Transverse colon (tissue), 4 donors: ENCODE measurements at regions not wholly inside any gene's neighbourhood (a gene's known extent, or its start where the extent isn't known, plus 50 kb on each side); places are given as distances from the start of the nearest gene placed in this dataset.
"Not testable (repeated sequence)": the region's sequence is repeated elsewhere in the genome, so short reads cannot be mapped to it uniquely, and the experiment has no call there.

Experiments used
- DNase-seq: peaks from one replicate; pipeline ENCODE4 v3.0.0-alpha.2; 2019
- H3K27ac ChIP-seq, 4 donors: fragments of 200-600 bp; sonication (generic); 2 replicates each; pipeline ENCODE4 v1.5.1; 2016 to 2018; ENCODE audit warnings: inconsistent platforms in 4 of 4
- H3K27me3 ChIP-seq: fragments of 200-600 bp; sonication (generic); 2 replicates; pipeline ENCODE4 v1.5.1; 2017; ENCODE audit warnings: inconsistent platforms
- H3K36me3 ChIP-seq, 4 donors: fragments of 200-600 bp; sonication (generic); 2 replicates each; pipeline ENCODE4 v1.5.1; 2017 to 2019; ENCODE audit warnings: inconsistent platforms in 4 of 4
- H3K4me1 ChIP-seq, 4 donors: fragments of 200-600 bp; sonication (generic); 2 replicates each; pipeline ENCODE4 v1.5.1; 2017 to 2020; ENCODE audit warnings: inconsistent platforms in 4 of 4
- H3K4me3 ChIP-seq, 4 donors: fragments of 200-600 bp; sonication (generic); 1 replicate in 1 of 4; 2 replicates in 3 of 4; pipeline versions ENCODE4 v1.5.1 to v1.6.1; 2017 to 2019; ENCODE audit warnings: inconsistent platforms in 4 of 4
- H3K9me3 ChIP-seq, 2 donors: fragments of 200-600 bp; sonication (generic); 2 replicates each; pipeline ENCODE4 v1.5.1; 2017 to 2019; ENCODE audit warnings: inconsistent platforms in 2 of 2
- CTCF ChIP-seq, 5 experiments: fragments of 200-600 bp in 3 of 5; fragments of 450-650 bp in 2 of 5; sonication (generic) in 3 of 5; IDR thresholded peaks; 1 replicate in 2 of 5; 2 replicates in 3 of 5; pipeline ENCODE4 v1.5.1; 2016 to 2017; ENCODE audit warnings: antibody characterized with exemption in 5 of 5, inconsistent platforms in 3 of 5, mild to moderate bottlenecking in 2 of 5, moderate library complexity in 1 of 5
- EP300 ChIP-seq: sonication (generic); formaldehyde crosslinking; IDR thresholded peaks from one replicate; pipeline ENCODE4 v1.6.1; 2017; ENCODE audit warnings: antibody characterized with exemption, low read depth
- POLR2A ChIP-seq: fragments of 450-650 bp; IDR thresholded peaks from one replicate; pipeline ENCODE4 v1.6.1; 2016; ENCODE audit warnings: antibody characterized with exemption, mild to moderate bottlenecking, moderate library complexity
- POLR2AphosphoS5 ChIP-seq, 3 donors: sonication (generic); formaldehyde crosslinking; IDR thresholded peaks; one replicate each; pipeline ENCODE4 v1.6.1; 2016; ENCODE audit warnings: antibody characterized with exemption in 3 of 3
- WGBS, 2 donors: methylation state at CpG; one replicate each; pipeline ENCODE4 v1.1.5; 2018; ENCODE audit warnings: low coverage in 1 of 2; 5-methylcytosine and 5-hydroxymethylcytosine counted together
- in situ Hi-C, 4 donors: fragments of 200-750 bp; cut with MboI; loops; one replicate each; pipeline versions ENCODE4 v1.15.0 to v1.15.1; 2017; ENCODE audit warnings: low sequenced_read_pairs in 3 of 4, low pct_ligation_motif_present in 1 of 4, low pct_unique_long_range_greater_than_20kb in 1 of 4
- intact Hi-C: fragments of 100-400 bp; cut with DNase I; formaldehyde crosslinking; loops from one replicate; pipeline ENCODE4 v1.15.1; 2023; ENCODE audit warnings: low total_unique reads

GRCh38 chr21:7951854-7952519 is 2569.4 kb upstream of the TPTE start:
- Histone ChIP-seq H3K27me3 (no peaks in the 10 kb centered on the region), H3K36me3 (no peaks in the 10 kb centered on the region), H3K4me1 (no peaks in the 10 kb centered on the region), H3K4me3 (no peak overlapping the region), H3K27ac (no peak overlapping the region), H3K9me3 (peaks cover 46 to 78% of the 10 kb centered on the region in 2 donors)
- no peak for DNase-seq
- in situ Hi-C loops, result no loop called here
- intact Hi-C loops, result no loop called here
- TF ChIP-seq POLR2AphosphoS5 (IDR thresholded peaks at IDR 0.05) (no peak), EP300 (no peak), CTCF (IDR thresholded peaks at IDR 0.05) (no peak)
- 69 to 73% methylated on average over 14 of the region's 14 CpGs for WGBS, 2 donors

GRCh38 chr21:7952648-7953047 is 2568.7 kb upstream of the TPTE start:
- TF ChIP-seq EP300 (no peak), CTCF (IDR thresholded peaks at IDR 0.05) (no peak), POLR2AphosphoS5 (IDR thresholded peaks at IDR 0.05) (no peak), POLR2A (no peak)
- Histone ChIP-seq H3K9me3 (peaks cover 50 to 72% of the 10 kb centered on the region in 2 donors), H3K36me3 (no peaks in the 10 kb centered on the region), H3K4me1 (no peaks in the 10 kb centered on the region), H3K27me3 (no peaks in the 10 kb centered on the region), H3K4me3 (no peak overlapping the region), H3K27ac (no peak overlapping the region)
- in situ Hi-C loops (no loop called here), intact Hi-C loops (no loop called here)
- no peak for DNase-seq
- 67 to 75% methylated on average over 12 of the region's 12 CpGs for WGBS, 2 donors

- in situ Hi-C loops (no loop called here), intact Hi-C loops (no loop called here)
These were observed 2568.3 kb upstream of the TPTE start for GRCh38 chr21:7953058-7953457.

GRCh38 chr21:7955358-7956073 is 2565.9 kb upstream of the TPTE start:
- peaks cover 59 to 63% of the 10 kb centered on the region in 2 donors for H3K9me3 ChIP-seq
- WGBS, 2 donors, result 80 to 83% methylated on average over 20 of the region's 20 CpGs
- H3K27me3 ChIP-seq, DNase-seq, intact Hi-C loops, in situ Hi-C loops, H3K27ac ChIP-seq, H3K4me1 ChIP-seq, H3K36me3 ChIP-seq, H3K4me3 ChIP-seq: not testable (repeated sequence)

More at GRCh38 chr21:7953058-7953457, 2568.3 kb upstream of the TPTE start:
- DNase-seq, result no peak
- Histone ChIP-seq H3K27me3 (no peaks in the 10 kb centered on the region), H3K9me3 (peaks cover 50 to 72% of the 10 kb centered on the region in 2 donors), H3K4me3 (no peak overlapping the region), H3K27ac (no peak overlapping the region), H3K36me3 (no peaks in the 10 kb centered on the region), H3K4me1 (no peaks in the 10 kb centered on the region)
- 55 to 58% methylated on average over 2 of the region's 2 CpGs for WGBS, 2 donors
- TF ChIP-seq EP300, result no peak
- no peak for TF ChIP-seq CTCF (IDR thresholded peaks at IDR 0.05)
- no peak for TF ChIP-seq POLR2A
- TF ChIP-seq POLR2AphosphoS5 (IDR thresholded peaks at IDR 0.05), result no peak

GRCh38 chr21:7956074-7956452 is 2565.3 kb upstream of the TPTE start:
- H3K36me3 ChIP-seq, in situ Hi-C loops, H3K4me1 ChIP-seq, DNase-seq, H3K27me3 ChIP-seq, H3K27ac ChIP-seq, H3K4me3 ChIP-seq, intact Hi-C loops: not testable (repeated sequence)
- peaks cover 57 to 63% of the 10 kb centered on the region in 2 donors for H3K9me3 ChIP-seq
- WGBS, 2 donors, result 44 to 55% methylated on average over 2 of the region's 2 CpGs

- H3K4me3 ChIP-seq, H3K4me1 ChIP-seq, H3K27ac ChIP-seq, DNase-seq, in situ Hi-C loops, H3K36me3 ChIP-seq, intact Hi-C loops, H3K27me3 ChIP-seq: not testable (repeated sequence)
- peaks cover 64% of the 10 kb centered on the region in 2 donors for H3K9me3 ChIP-seq
- WGBS, 2 donors, result 60 to 74% methylated on average over 5 of the region's 5 CpGs
These were observed 2564.2 kb upstream of the TPTE start for GRCh38 chr21:7956998-7957712.
